Stromal cell of bone marrow (primary cell): ENCODE measurements at regions not wholly inside any gene's neighbourhood (a gene's known extent, or its start where the extent isn't known, plus 50 kb on each side); places are given as distances from the start of the nearest gene placed in this dataset.
A peak's percentile ranks its signal among the peaks of the same experiment; 100 is the strongest.

Source experiments
- DNase-seq: peaks from one replicate; pipeline ENCODE4 v3.0.0-alpha.2; 2012; ENCODE audit warnings: low read depth

GRCh38 chr2:20523073-20523798 is 76.4 kb downstream of the RHOB start:
- DNase-seq: no peak

DNA sequence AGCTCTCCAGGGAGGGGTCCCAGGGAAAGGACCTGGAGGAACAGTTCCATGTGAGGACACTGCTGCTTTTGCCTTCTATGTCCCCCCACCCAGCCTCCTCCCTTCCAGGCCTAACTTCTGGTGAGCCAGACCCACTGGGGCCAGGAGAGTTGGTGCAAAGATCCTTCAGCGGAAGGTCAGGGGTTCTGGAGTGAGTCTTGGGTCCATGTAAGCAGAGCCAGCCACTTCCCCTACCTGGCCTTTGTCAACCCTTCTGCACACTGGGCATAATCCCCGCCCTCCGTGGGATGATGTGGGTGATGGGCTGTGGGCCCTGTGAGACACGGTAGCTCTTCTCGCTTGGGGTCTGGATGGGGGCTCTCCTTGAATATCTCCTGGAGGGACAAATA is 76.9 kb downstream of the RHOB start:
- no peak for DNase-seq

DNA sequence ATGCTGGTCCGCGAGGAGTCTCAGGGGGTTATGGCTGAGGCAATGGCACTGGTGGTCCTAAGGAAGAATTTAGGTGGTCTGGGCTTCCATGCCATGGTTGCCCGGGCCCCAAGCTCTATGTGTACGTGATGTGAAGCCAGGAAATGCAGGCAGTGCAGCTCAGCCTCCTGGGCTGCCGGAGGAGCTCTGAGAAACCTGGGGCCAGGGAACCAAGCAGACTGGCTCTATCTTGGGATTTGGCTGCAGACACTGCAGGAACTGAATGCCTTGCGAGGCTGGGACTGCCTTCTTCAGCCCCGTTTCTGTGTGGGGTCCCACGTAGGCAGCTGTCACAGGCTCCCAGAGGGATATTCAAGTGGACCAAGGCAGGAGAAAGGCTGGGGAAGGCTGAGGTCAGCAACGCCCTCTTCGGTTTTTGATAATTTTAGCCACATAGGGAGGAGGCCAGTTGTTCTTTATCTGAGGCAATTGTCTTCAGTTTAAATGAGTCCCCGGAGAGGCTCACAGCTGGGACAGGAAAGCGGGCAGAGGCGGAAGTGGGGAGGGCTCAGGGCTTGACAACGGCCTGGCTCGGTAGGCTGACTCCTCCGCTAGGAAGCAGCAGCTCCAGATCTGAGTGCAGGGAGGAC is 77.7 kb downstream of the RHOB start:
- DNase-seq: no peak

DNA sequence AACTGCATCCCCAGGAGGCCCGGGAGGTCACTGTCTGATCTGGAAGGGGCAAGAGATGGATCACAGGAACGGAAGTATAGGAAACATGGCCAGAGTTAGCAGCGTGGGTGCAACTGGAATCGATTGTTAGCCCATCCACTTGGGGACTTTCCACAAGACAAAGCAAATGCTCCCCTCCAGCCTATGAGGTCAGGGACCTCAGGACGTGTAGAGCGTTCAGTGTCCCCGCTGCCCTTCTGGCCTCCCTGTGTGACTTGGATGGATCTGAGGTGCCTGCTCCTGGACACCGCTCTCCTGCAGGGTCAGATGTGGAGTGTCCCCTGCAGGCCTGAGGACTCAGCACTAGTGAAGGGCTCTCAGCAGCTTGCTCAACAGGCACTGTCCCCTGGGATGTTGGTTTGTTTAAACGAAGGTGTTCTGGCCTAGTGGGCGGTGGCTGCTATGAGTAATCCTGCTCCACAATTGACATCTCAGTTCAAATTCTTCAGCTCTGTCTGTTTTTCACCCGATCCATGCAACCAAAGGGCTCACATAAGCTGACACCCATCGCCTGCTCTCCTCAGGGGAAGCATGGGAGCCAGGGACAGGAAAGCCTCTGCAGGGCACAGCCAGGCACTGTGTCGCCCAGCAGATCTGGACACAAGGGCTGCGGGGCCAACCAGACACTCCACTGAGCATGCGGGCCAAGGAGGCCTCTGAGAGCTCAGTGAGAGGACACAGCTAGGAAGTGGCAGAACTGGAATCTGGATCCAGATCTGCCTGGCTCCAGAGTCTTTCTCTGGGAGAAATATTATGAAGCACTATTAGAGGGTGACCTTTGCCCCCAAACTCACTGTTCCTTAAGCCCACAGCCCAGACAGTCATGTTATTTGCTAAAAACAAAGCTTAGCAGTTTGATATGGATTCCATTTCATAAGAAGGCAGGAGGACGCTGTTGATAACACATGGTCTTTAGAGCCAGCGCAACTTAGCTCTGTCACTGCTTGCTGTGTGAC is 78.5 kb downstream of the RHOB start:
- DNase-seq: peak; percentile 42

DNA sequence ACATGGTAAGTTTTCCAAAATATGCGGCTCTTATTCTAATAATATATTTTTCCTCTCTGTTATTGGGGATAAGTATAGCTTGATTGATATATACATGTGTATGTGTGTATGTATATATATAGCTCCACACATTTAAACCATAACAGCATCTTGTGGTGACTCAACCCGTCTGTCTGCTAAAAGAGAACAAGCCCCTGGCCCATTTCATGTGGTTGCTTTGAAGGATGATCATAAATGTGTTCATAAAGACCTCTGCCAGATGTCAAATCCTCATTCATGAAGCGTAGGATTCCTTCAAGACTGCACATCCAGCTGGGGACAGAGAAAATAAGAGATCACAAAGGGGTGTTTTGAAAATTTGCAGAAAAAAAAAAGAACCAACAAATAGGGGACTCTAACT is 79.3 kb downstream of the RHOB start:
- DNase-seq: no peak

- DNase-seq: no peak
These were observed 79.8 kb downstream of the RHOB start for GRCh38 chr2:20526708-20527107.

DNA sequence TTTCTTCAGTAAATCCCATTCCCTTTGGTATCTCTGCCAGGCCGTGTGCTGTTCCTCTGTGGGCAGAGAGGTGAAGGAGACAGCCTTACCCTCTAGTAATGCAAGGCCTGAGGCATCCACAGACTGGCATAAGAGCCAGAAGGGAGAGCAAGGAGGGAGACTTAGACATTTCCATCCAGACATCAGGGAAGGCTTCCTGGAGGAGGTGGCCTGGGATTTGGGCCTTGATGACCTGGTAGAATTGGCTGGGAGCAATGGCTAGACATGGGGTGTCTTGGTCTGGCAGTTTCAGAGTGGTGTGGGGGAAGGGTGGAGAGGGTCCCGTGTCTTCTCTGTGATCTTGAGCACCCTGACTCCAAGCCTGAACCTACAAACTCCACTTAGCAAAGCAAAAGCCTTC is 81.8 kb downstream of the RHOB start:
- no peak for DNase-seq

GRCh38 chr2:20530520-20530919 is 83.6 kb downstream of the RHOB start:
- DNase-seq: no peak

- DNase-seq: no peak
These were observed 84.9 kb downstream of the RHOB start for GRCh38 chr2:20531633-20532262.

DNA sequence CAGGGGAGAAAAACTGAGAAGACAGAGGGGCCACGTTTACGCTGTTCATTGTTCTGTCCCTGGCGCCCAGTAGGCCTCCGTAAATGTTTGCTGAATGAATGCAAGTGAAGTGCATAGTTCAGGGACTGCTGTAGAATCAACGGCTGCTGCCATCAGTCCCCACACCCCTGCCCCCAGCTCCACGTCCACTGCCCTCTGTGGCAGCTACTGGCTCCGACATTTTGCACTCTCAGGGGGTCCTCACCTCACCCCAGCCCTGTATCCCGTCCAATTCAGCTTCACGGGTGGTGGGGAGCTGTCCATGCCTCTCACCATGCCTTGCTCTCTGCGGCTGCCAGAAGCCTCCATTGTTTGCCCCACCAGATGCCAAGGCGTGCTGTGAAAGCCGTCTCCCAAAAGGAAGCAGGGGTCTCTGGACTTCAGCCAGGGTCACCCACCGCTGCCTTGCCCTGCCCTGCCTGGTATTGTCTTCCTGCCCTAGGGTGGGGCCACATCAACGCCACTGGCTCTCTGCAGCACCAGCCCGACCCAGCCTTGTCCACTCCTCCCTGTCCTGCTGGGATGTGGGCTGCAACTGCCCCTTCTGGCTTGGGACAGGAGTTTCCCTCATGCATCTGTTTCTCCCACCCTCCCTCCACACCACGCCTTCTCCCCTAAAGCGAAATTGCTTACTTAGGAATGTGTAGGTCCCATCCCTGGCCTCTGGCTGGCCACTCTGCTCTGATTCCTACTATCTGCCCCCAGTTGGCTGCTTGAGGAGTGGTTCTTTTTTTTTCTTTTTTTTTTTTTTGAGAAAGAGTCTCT is 86.0 kb downstream of the RHOB start:
- no peak for DNase-seq

DNA sequence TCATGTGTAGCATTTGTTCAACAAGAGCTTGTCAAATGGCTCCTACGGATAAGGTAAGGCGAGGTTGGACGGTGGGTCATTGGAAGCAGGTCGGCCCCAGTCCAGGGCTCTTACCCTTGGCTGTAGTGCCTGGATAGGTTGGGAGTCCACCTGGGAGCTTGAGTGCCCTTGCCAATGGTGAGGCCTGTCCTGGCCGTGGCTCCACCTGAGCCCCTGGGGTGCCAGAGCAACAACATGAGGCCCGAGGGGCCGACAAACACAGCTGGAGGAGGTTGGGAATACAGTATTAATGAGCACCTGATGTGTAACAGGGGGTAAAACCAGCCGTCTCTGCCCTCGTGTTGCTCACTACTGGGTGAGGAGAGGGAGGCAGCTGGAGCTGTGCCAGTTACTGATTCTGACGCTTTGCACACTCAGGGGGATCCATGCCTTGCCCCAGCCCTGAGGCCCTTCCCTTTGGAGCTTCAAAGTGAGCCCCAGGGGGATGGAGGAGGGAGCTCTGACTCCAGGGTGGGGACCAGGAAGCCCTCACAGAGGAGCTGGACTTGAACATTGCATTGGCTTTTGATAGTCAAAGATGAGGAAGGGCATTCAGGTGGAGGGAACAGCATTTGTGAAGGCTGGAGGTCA is 87.2 kb downstream of the RHOB start:
- no peak for DNase-seq

GRCh38 chr2:20534913-20535801 is 88.3 kb downstream of the RHOB start:
- DNase-seq: no peak

DNA sequence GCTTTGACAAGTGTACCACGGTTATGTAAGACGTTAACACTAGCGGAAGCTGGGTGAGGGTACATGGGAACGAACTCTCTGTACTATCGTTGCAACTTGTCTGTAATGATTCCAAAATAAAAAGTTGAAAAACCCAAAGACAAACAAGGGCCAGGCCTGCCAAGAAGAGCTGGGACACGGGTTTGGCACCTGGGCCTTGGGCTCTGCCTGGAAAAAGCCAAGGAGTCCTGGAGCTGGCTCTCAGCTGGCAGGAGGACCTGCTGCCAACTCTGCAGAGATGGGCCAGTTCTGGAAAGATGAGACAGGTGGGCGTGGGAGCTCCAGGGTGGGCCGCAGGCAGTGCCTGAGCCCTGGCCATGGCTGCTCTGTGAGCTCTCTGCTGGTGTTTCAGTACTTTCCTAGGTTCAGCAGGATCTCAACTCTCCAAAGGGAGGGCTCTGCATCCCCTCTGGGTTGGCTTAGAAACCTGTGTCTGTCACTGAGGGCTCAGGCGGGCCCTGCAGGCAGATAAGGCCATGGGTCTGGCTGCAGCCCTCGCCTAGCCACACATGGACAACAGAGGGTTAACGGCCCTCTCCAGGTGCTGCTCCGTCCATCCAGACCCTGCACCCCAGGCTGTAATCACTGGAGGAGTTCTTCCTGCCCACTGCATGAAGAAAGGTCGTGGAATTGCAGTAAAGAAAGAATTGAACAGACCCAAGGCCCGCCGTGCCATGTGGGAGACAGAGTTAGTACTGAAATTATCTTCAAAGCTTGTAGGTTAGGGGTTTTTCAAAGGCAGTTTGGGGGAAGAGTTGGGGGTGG is 89.9 kb downstream of the RHOB start:
- no peak for DNase-seq

DNA sequence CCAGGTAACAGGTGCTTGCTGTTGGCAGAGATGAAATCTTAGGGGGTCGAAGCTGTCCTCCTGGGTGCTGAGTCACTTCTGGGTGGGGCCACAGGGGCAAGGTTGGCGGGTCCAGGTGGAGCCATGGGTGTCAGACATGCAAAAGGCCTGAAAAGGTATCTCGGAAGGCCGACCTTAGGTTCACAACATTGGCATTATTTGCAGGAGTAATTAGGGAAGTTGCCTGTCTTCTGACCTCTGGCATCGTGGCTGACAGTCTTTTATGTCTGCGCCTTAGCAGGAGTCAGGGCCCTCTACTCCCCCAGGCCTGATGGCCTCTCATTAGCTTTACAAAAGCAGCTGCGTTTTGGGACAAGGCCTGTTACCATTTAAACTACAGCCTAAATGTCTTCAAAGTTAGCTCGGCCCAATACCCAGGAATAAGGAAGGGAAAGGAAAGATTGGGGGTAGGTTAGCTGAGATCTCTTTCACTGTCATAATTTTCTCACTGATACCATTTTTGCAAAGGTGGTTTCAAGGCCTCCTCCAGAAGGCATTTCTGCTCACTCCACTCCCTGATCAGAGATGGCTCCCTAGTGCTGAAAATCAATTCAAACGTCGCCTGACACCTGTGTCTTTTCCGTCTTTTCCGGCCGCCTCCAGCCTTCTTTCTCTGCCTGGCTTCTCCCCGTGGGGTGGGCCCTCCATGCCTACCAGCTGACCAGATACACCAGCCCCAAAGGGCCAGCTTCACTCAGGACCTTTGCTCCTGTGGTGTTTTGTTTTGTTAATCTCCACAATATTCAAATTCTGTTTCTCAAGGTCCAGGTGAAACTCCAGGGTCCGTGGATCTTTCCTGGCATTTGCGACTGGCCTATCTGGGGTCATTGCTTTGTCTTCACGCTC is 90.8 kb downstream of the RHOB start:
- DNase-seq: no peak

- no peak for DNase-seq
These were observed 91.6 kb downstream of the RHOB start for GRCh38 chr2:20538308-20539132.

DNA sequence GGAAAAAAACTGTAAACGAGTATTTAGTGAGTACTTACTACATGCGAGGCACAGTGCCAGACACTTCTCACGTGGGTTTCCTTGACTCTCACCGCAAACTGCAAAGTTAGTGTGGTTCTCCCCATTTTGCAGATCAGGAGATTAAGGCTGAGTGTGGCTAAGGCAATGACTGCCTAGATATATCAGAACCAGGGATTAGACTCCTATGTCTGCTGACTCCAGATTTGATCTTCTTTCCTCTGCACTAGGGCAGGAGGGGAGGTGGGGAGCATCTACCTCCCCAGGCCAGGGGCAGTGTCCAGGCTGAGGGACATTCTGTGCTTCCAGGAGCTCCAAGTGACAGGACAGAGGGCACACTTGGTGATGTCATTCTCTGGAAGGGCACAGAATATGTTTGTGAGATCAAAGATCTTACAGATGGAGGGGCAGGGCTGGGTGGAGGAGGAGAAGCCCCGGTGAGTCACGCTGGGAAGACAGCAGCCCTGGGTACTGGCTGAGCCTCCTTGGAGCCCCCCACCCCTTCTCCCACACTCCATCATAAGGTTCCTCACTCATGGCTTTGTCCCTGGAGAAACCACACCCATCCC is 92.4 kb downstream of the RHOB start:
- DNase-seq: no peak
